Fibroblast of lung (primary cell): ENCODE measurements at regions not wholly inside any gene's neighbourhood (a gene's known extent, or its start where the extent isn't known, plus 50 kb on each side); places are given as distances from the start of the nearest gene placed in this dataset.

ENCODE experiments used
- DNase-seq, 2 donors: peaks; one replicate each; pipeline versions ENCODE4 v3.0.0 to v3.0.0-alpha.2; 2010; ENCODE audit warnings: low read depth in 2 of 2
- H2AFZ ChIP-seq: 2 replicates; pipeline ENCODE4 v1.5.1; 2012; ENCODE audit warnings: low read length, control low read depth, inconsistent platforms
- H3K27ac ChIP-seq: 2 replicates; pipeline ENCODE4 v1.5.1; 2011; ENCODE audit warnings: low read length, control low read depth; ENCODE audit not compliant: insufficient read depth
- H3K27me3 ChIP-seq: 2 replicates; pipeline ENCODE4 v1.5.1; 2011; ENCODE audit warnings: mild to moderate bottlenecking, low read length; ENCODE audit not compliant: control insufficient read depth, insufficient read depth
- H3K36me3 ChIP-seq: 2 replicates; pipeline ENCODE4 v1.5.1; 2011; ENCODE audit warnings: low read length; ENCODE audit not compliant: control insufficient read depth, insufficient read depth
- H3K4me1 ChIP-seq: 2 replicates; pipeline ENCODE4 v1.5.1; 2011; ENCODE audit warnings: low read length; ENCODE audit not compliant: control insufficient read depth, insufficient read depth; ENCODE audit errors: extremely low read depth
- H3K4me2 ChIP-seq: 2 replicates; pipeline ENCODE4 v1.5.1; 2011; ENCODE audit warnings: low read length, control low read depth; ENCODE audit not compliant: insufficient read depth; ENCODE audit errors: extremely low read depth
- H3K4me3 ChIP-seq, 4 experiments: fragments of 200-600 bp in 1 of 4; sonication (generic) in 1 of 4; replicated peaks in 1 of 4; 2 replicates each; pipeline ENCODE4 v1.5.1; 2011 to 2016; ENCODE audit warnings: low read length in 4 of 4, low read depth in 3 of 4, mild to moderate bottlenecking in 3 of 4, control low read depth in 2 of 4, inconsistent platforms in 1 of 4, mixed read lengths in 1 of 4; ENCODE audit not compliant: insufficient read depth in 1 of 4; ENCODE audit errors: control extremely low read depth in 1 of 4
- H3K79me2 ChIP-seq: 2 replicates; pipeline ENCODE4 v1.5.1; 2012; ENCODE audit warnings: mild to moderate bottlenecking, low read length, inconsistent platforms; ENCODE audit not compliant: control insufficient read depth, insufficient read depth
- H3K9ac ChIP-seq: 2 replicates; pipeline ENCODE4 v1.5.1; 2011; ENCODE audit warnings: mild to moderate bottlenecking, low read length, control low read depth; ENCODE audit not compliant: insufficient read depth
- H3K9me3 ChIP-seq: 2 replicates; pipeline ENCODE4 v1.5.1; 2012; ENCODE audit warnings: low read depth, low read length; ENCODE audit not compliant: control insufficient read depth, insufficient read depth
- H4K20me1 ChIP-seq: 2 replicates; pipeline ENCODE4 v1.5.1; 2011; ENCODE audit warnings: low read length; ENCODE audit not compliant: control insufficient read depth, insufficient read depth; ENCODE audit errors: extremely low read depth
- EZH2 ChIP-seq: IDR thresholded peaks from 2 replicates; pipeline ENCODE4 v1.5.1; 2012; ENCODE audit warnings: low read length, control low read depth, mild to moderate bottlenecking; ENCODE audit errors: missing control alignments
- TF ChIP-seq, protein P1 (sequence below), 2 donors: IDR thresholded peaks in 1 of 2; conservative IDR thresholded peaks in 1 of 2; 1 replicate in 1 of 2; 2 replicates in 1 of 2; pipeline ENCODE4 v1.5.1; 2011 to 2012; ENCODE audit warnings: low read length in 2 of 2, control low read depth in 1 of 2, inconsistent platforms in 1 of 2, low read depth in 1 of 2, mild to moderate bottlenecking in 1 of 2

DNA sequence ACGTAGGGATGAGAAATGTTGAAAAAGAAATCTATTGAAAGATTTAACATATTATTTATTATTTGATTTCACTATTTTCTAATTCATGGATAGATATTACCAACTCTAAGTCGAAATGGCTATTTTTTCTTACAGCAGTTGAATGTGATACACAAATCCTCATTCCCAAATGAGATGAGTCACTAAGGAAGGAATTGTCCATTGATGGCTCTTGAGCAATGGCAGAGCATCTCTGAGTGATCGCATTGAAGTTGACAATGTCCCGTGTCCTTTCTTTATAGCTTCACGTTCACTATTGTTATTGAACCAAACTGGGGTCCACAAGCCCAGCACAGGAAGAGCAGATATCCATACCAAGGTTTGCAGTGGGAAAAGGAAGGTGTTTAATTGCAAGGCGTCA lies 648.3 kb upstream of the SPRY2 start:
- Histone ChIP-seq H3K9ac (no peak overlapping the region), H3K4me1 (no peaks in the 10 kb centered on the region), H3K4me3 (no peak overlapping the region), H3K4me2 (no peak overlapping the region), H3K36me3 (no peaks in the 10 kb centered on the region), H3K27me3 (no peaks in the 10 kb centered on the region), H3K79me2 (no peaks in the 10 kb centered on the region), H2AFZ (no peak overlapping the region), H3K9me3 (no peaks in the 10 kb centered on the region), H3K27ac (no peak overlapping the region), H4K20me1 (no peaks in the 10 kb centered on the region)
- no peak for TF ChIP-seq EZH2
- TF ChIP-seq, protein P1, sequence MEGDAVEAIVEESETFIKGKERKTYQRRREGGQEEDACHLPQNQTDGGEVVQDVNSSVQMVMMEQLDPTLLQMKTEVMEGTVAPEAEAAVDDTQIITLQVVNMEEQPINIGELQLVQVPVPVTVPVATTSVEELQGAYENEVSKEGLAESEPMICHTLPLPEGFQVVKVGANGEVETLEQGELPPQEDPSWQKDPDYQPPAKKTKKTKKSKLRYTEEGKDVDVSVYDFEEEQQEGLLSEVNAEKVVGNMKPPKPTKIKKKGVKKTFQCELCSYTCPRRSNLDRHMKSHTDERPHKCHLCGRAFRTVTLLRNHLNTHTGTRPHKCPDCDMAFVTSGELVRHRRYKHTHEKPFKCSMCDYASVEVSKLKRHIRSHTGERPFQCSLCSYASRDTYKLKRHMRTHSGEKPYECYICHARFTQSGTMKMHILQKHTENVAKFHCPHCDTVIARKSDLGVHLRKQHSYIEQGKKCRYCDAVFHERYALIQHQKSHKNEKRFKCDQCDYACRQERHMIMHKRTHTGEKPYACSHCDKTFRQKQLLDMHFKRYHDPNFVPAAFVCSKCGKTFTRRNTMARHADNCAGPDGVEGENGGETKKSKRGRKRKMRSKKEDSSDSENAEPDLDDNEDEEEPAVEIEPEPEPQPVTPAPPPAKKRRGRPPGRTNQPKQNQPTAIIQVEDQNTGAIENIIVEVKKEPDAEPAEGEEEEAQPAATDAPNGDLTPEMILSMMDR (conservative IDR thresholded peaks at IDR 0.05 in 1 of 2, IDR thresholded peaks at IDR 0.05 in 1 of 2; ENCODE audit: low read depth in 1 of 2, low read length in 2 of 2) = no peak
- no peak for DNase-seq

DNA sequence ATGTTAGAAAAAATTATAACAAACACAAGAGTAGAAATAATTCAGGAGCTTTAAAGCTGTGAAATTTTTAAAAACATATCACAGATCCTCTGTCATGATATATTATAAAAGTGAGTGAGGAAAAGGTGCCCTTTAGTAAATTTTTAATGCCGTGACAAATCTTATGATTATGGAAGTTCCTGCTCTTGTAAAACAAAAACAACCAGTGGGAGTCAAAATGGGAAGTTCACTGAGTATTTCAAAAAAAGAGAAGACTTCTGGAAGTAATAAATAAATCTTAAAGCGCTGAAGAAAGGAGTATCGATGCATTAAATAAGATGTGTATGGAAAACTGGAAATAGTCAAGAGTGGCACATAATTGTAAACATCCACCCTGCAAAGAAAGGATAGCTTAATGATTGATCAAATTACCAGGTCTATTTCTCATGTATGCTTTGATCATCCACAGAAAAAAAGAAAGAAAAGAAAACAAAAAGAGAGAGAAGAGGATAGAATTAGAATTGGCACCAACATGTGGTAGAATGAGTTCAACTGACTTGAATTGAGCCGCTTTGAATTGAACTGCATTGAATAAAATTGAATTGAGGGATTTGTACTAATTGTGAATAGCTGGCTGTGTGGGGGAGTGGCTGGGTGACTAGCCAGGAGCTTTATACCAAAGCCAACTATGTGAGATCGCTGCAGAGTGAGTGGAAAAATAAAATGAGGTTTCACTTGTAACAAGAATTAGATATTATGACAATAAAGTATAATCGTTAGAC lies 647.6 kb upstream of the SPRY2 start:
- no peak for DNase-seq
- H3K9ac ChIP-seq = no peak overlapping the region
- no peaks in the 10 kb centered on the region for H4K20me1 ChIP-seq
- no peak overlapping the region for H3K4me2 ChIP-seq
- H3K27me3 ChIP-seq = no peaks in the 10 kb centered on the region
- H3K27ac ChIP-seq = no peak overlapping the region
- TF ChIP-seq, protein P1 (conservative IDR thresholded peaks at IDR 0.05 in 1 of 2, IDR thresholded peaks at IDR 0.05 in 1 of 2; ENCODE audit: low read depth in 1 of 2, low read length in 2 of 2) = no peak
- no peak for TF ChIP-seq EZH2
- H2AFZ ChIP-seq = no peak overlapping the region
- no peak overlapping the region for H3K4me3 ChIP-seq
- no peaks in the 10 kb centered on the region for H3K9me3 ChIP-seq
- H3K4me1 ChIP-seq = no peaks in the 10 kb centered on the region
- no peaks in the 10 kb centered on the region for H3K79me2 ChIP-seq
- H3K36me3 ChIP-seq = no peaks in the 10 kb centered on the region

DNA sequence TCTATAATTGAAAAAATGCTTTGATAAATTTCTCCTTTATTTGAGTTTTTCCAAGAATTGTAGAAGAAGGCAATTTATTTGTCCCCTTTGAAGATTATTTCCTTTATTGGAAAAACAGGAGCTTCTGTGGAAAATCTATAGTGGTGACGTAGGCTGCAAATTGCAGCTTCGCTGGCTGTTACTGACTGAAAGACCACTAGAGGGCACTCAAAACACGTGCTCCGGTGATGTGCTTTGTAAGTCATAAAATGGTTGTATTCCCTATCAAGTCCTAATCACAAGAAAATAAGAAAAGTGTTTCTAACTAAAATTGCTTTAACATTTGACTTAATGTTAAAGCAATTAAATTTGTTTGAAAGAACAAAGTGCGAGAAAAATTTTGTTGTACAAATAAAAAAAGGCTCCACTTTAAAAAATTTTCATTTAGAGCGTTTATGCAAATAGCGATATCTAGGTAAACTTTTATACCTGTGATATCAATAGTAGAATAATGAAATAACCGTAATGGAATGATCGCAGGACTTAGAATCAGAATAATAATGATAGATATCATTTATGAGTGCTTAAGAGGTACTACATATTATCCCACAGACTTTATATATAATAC lies 638.2 kb upstream of the SPRY2 start:
- Histone ChIP-seq H3K27me3 (no peaks in the 10 kb centered on the region), H2AFZ (no peak overlapping the region), H3K9me3 (no peaks in the 10 kb centered on the region), H3K9ac (no peak overlapping the region), H3K4me1 (no peaks in the 10 kb centered on the region), H4K20me1 (no peaks in the 10 kb centered on the region), H3K79me2 (no peaks in the 10 kb centered on the region), H3K4me2 (no peak overlapping the region), H3K27ac (no peak overlapping the region), H3K4me3 (no peak overlapping the region), H3K36me3 (no peaks in the 10 kb centered on the region)
- TF ChIP-seq, protein P1 (conservative IDR thresholded peaks at IDR 0.05 in 1 of 2, IDR thresholded peaks at IDR 0.05 in 1 of 2; ENCODE audit: low read depth in 1 of 2, low read length in 2 of 2) = peak; percentile 77 to 89
- no peak for TF ChIP-seq EZH2
- peak; percentile 61 to 87 for DNase-seq
